ENCODE measurements at regions not wholly inside any gene's neighbourhood (a gene's known extent, or its start where the extent isn't known, plus 50 kb on each side); places are given as distances from the start of the nearest gene placed in this dataset.

- TF ChIP-seq ZNF791 (tag by site-specific recombination; IDR thresholded peaks at IDR 0.05), result no peak
- TF ChIP-seq ZNF707 (tag by site-specific recombination; IDR thresholded peaks at IDR 0.05), result no peak
- no peak for TF ChIP-seq YY2 (tag by site-specific recombination; IDR thresholded peaks at IDR 0.05)
- TF ChIP-seq ZNF76 (tag by site-specific recombination; IDR thresholded peaks at IDR 0.05; ENCODE audit: borderline replicate concordance, low read depth), result no peak
- no peak for TF ChIP-seq PBX3 (CRISPR knock-in tag; IDR thresholded peaks at IDR 0.05)
- no peak for TF ChIP-seq PRDM4 (tag by site-specific recombination; IDR thresholded peaks at IDR 0.05)
- TF ChIP-seq INSM2 (tag by site-specific recombination; IDR thresholded peaks at IDR 0.05), result no peak
- TF ChIP-seq BCL6B (tag by site-specific recombination; IDR thresholded peaks at IDR 0.05), result no peak
Measured at GRCh38 chr18:28705482-28705881, 528.6 kb upstream of the CDH2 start (continued).

- ChIA-PET CTCF (no interaction called here), POLR2A (no interaction called here)
- no peak overlapping the region for H3K4me3 ChIP-seq (ENCODE audit: low read depth, low read length)
- no peak overlapping the region for H3K27ac ChIP-seq (ENCODE audit: extremely low read depth, low read depth, low read length)
- TF ChIP-seq WT1 (tag by site-specific recombination; IDR thresholded peaks at IDR 0.05) (no peak), ZNF610 (tag by site-specific recombination; IDR thresholded peaks at IDR 0.05; ENCODE audit: borderline replicate concordance) (no peak)
- H3K4me1 ChIP-seq (ENCODE audit: control insufficient read depth, insufficient read depth, low read length), result no peaks in the 10 kb centered on the region
- no peaks in the 10 kb centered on the region for H3K36me3 ChIP-seq (ENCODE audit: control insufficient read depth in 2 of 2, insufficient read depth in 1 of 2, low read length in 2 of 2)
- H3K9me3 ChIP-seq (ENCODE audit: control insufficient read depth, insufficient read depth, low read depth, low read length), result no peaks in the 10 kb centered on the region
Measured at GRCh38 chr18:28692337-28692736, 515.4 kb upstream of the CDH2 start.

GRCh38 chr18:28691496-28691840 is 514.5 kb upstream of the CDH2 start:
- Histone ChIP-seq H3K4me1 (ENCODE audit: control insufficient read depth, insufficient read depth, low read length) (no peaks in the 10 kb centered on the region), H3K9me3 (ENCODE audit: control insufficient read depth, insufficient read depth, low read depth, low read length) (no peaks in the 10 kb centered on the region), H3K36me3 (ENCODE audit: control insufficient read depth in 2 of 2, insufficient read depth in 1 of 2, low read length in 2 of 2) (no peaks in the 10 kb centered on the region), H3K4me3 (ENCODE audit: low read depth, low read length) (no peak overlapping the region), H3K27ac (ENCODE audit: extremely low read depth, low read depth, low read length) (no peak overlapping the region)
- CTCF ChIA-PET, result interaction anchor here (0.7 kb wide), 1 partner anchor 506 kb away, joined by 3 read pairs; no protein-coding TSS in a partner anchor
- POLR2A ChIA-PET, result no interaction called here
- TF ChIP-seq ZNF169 (tag by site-specific recombination; IDR thresholded peaks at IDR 0.05), result no peak
- no peak for TF ChIP-seq ZNF449 (tag by site-specific recombination; IDR thresholded peaks at IDR 0.05)
- TF ChIP-seq ZNF404 (tag by site-specific recombination; IDR thresholded peaks at IDR 0.05), result no peak
- TF ChIP-seq ZNF148 (tag by site-specific recombination; IDR thresholded peaks at IDR 0.05; ENCODE audit: borderline replicate concordance), result no peak
- no peak for TF ChIP-seq ZNF600 (tag by site-specific recombination; IDR thresholded peaks at IDR 0.05)
- TF ChIP-seq ZNF266 (tag by site-specific recombination; IDR thresholded peaks at IDR 0.05; ENCODE audit: low read depth), result no peak
- TF ChIP-seq ZNF747 (tag by site-specific recombination; IDR thresholded peaks at IDR 0.05), result no peak
- TF ChIP-seq SCRT1 (tag by site-specific recombination; IDR thresholded peaks at IDR 0.05; ENCODE audit: borderline replicate concordance), result no peak
- no peak for TF ChIP-seq FEZF1 (tag by site-specific recombination; IDR thresholded peaks at IDR 0.05)
- no peak for TF ChIP-seq ZNF121 (tag by site-specific recombination; IDR thresholded peaks at IDR 0.05)
- TF ChIP-seq ZNF146 (tag by site-specific recombination; IDR thresholded peaks at IDR 0.05), result no peak
- TF ChIP-seq ZFP69B (tag by site-specific recombination; IDR thresholded peaks at IDR 0.05), result no peak
- TF ChIP-seq ZNF324 (tag by site-specific recombination; IDR thresholded peaks at IDR 0.05), result no peak
